ENCODE measurements at regions not wholly inside any gene's neighbourhood (a gene's known extent, or its start where the extent isn't known, plus 50 kb on each side); places are given as distances from the start of the nearest gene placed in this dataset.

DNA sequence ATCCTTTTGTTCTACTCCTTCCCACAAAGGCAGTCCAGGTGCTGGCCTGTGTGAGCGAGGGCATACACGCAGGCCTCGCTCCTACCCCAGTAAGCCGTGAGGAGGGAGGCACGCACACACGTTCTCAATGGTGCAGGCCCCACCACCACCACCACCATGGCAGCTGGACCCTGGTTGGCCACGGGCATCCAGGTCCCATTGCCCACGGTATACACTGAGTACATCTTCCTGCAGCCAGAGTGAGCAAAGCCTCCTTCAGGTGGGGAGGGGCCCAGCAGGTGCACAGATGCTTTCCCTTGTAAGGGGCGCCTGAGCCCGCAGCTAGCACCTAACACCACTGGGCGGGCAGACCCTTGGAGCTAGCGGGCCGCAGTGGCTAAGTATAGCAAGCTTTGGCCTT, 373.3 kb upstream of the MKI67 start:
- CTCF ChIA-PET: no interaction called here
- Mint-ChIP-seq H3K9me3 (no peaks in the 10 kb centered on the region), H3K36me3 (ENCODE audit: low read depth) (no peaks in the 10 kb centered on the region), H3K4me3 (no peak overlapping the region), H3K27me3 (peaks cover 2% of the 10 kb centered on the region), H3K4me1 (no peaks in the 10 kb centered on the region), H3K27ac (no peak overlapping the region)
- DNase-seq (no peak), ATAC-seq (ENCODE audit: low read depth) (no peak)
- intact Hi-C loops (cut with micrococcal nuclease): no loop called here
- POLR2A ChIA-PET: no interaction called here
- TF ChIP-seq, protein P1, sequence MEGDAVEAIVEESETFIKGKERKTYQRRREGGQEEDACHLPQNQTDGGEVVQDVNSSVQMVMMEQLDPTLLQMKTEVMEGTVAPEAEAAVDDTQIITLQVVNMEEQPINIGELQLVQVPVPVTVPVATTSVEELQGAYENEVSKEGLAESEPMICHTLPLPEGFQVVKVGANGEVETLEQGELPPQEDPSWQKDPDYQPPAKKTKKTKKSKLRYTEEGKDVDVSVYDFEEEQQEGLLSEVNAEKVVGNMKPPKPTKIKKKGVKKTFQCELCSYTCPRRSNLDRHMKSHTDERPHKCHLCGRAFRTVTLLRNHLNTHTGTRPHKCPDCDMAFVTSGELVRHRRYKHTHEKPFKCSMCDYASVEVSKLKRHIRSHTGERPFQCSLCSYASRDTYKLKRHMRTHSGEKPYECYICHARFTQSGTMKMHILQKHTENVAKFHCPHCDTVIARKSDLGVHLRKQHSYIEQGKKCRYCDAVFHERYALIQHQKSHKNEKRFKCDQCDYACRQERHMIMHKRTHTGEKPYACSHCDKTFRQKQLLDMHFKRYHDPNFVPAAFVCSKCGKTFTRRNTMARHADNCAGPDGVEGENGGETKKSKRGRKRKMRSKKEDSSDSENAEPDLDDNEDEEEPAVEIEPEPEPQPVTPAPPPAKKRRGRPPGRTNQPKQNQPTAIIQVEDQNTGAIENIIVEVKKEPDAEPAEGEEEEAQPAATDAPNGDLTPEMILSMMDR (IDR thresholded peaks at IDR 0.05): no peak

GRCh38 chr10:128499956-128500355, 373.7 kb upstream of the MKI67 start:
- no peak for DNase-seq
- H3K36me3 Mint-ChIP-seq (ENCODE audit: low read depth): no peaks in the 10 kb centered on the region
- intact Hi-C loops (cut with micrococcal nuclease): no loop called here
- no peaks in the 10 kb centered on the region for H3K4me1 Mint-ChIP-seq
- ChIA-PET CTCF (no interaction called here), POLR2A (no interaction called here)
- H3K27me3 Mint-ChIP-seq: peaks cover 2% of the 10 kb centered on the region
- H3K27ac Mint-ChIP-seq: no peak overlapping the region
- no peak for ATAC-seq (ENCODE audit: low read depth)
- H3K9me3 Mint-ChIP-seq: no peaks in the 10 kb centered on the region
- TF ChIP-seq, protein P1 (IDR thresholded peaks at IDR 0.05): no peak
- H3K4me3 Mint-ChIP-seq: no peak overlapping the region

GRCh38 chr10:128500642-128501041, 374.4 kb upstream of the MKI67 start:
- Mint-ChIP-seq H3K27me3 (peaks cover 2% of the 10 kb centered on the region), H3K36me3 (ENCODE audit: low read depth) (no peaks in the 10 kb centered on the region), H3K27ac (no peak overlapping the region), H3K9me3 (no peaks in the 10 kb centered on the region), H3K4me3 (no peak overlapping the region), H3K4me1 (no peaks in the 10 kb centered on the region)
- ChIA-PET POLR2A (no interaction called here), CTCF (no interaction called here)
- ATAC-seq (ENCODE audit: low read depth): no peak
- TF ChIP-seq, protein P1 (IDR thresholded peaks at IDR 0.05): no peak
- DNase-seq: no peak
- intact Hi-C loops (cut with micrococcal nuclease): no loop called here

DNA sequence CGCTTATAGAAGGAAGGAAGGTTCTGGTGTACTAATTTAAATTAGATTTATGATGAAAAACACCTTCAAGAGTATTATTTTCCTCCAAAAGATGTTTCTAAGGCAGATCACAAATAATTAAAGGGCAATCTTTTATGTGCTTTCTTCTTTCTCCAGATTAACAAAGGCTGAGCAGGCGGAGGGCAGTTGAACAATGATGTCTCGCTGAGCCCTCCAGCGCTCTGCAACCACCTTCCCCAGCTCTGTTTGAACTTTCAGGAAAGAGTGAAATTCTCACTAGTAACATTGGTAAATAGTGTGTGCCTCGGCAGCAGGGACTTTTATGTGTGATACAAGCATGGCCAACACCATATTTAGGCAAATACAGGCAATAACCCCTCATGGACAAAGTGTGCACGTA, 379.1 kb upstream of the MKI67 start:
- intact Hi-C loops (cut with micrococcal nuclease): no loop called here
- Mint-ChIP-seq H3K36me3 (ENCODE audit: low read depth) (no peaks in the 10 kb centered on the region), H3K27me3 (peaks cover 2% of the 10 kb centered on the region), H3K4me1 (no peaks in the 10 kb centered on the region), H3K9me3 (no peaks in the 10 kb centered on the region), H3K27ac (no peak overlapping the region), H3K4me3 (no peak overlapping the region)
- DNase-seq: no peak
- no peak for ATAC-seq (ENCODE audit: low read depth)
- TF ChIP-seq, protein P1 (IDR thresholded peaks at IDR 0.05): no peak
- POLR2A ChIA-PET: no interaction called here
- CTCF ChIA-PET: no interaction called here

GRCh38 chr10:128506423-128506822, 380.2 kb upstream of the MKI67 start:
- no peak for ATAC-seq (ENCODE audit: low read depth)
- intact Hi-C loops (cut with micrococcal nuclease): no loop called here
- CTCF ChIA-PET: no interaction called here
- no peaks in the 10 kb centered on the region for H3K36me3 Mint-ChIP-seq (ENCODE audit: low read depth)
- H3K27me3 Mint-ChIP-seq: peaks cover 2% of the 10 kb centered on the region
- no peaks in the 10 kb centered on the region for H3K4me1 Mint-ChIP-seq
- no peak for DNase-seq
- no peak overlapping the region for H3K4me3 Mint-ChIP-seq
- POLR2A ChIA-PET: no interaction called here
- H3K27ac Mint-ChIP-seq: no peak overlapping the region
- no peaks in the 10 kb centered on the region for H3K9me3 Mint-ChIP-seq
- TF ChIP-seq, protein P1 (IDR thresholded peaks at IDR 0.05): no peak
